ENCODE measurements at regions not wholly inside any gene's neighbourhood (a gene's known extent, or its start where the extent isn't known, plus 50 kb on each side); places are given as distances from the start of the nearest gene placed in this dataset.

DNA sequence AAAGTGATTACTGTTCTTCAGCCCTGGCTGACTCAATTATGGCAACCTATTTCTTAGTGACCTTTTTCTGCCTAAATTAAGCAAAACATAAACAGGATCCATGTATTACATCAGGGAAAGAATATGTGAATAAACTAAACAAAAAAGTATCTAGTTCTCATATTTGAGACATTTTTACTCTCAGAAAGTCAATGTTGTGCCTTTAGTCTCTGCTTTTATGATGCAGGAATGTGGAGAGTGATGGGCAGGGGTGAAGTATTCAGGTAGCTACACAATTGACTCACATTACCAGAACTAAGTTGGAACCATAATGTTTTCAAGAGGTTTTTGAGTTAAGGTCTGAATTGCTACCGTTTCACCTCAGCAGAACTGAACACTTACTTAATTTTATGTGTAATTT, 462.7 kb upstream of the CXADR start:
- no peak for DNase-seq (ENCODE audit: low read depth)
- TF ChIP-seq, protein P1, sequence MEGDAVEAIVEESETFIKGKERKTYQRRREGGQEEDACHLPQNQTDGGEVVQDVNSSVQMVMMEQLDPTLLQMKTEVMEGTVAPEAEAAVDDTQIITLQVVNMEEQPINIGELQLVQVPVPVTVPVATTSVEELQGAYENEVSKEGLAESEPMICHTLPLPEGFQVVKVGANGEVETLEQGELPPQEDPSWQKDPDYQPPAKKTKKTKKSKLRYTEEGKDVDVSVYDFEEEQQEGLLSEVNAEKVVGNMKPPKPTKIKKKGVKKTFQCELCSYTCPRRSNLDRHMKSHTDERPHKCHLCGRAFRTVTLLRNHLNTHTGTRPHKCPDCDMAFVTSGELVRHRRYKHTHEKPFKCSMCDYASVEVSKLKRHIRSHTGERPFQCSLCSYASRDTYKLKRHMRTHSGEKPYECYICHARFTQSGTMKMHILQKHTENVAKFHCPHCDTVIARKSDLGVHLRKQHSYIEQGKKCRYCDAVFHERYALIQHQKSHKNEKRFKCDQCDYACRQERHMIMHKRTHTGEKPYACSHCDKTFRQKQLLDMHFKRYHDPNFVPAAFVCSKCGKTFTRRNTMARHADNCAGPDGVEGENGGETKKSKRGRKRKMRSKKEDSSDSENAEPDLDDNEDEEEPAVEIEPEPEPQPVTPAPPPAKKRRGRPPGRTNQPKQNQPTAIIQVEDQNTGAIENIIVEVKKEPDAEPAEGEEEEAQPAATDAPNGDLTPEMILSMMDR (IDR thresholded peaks at IDR 0.05; ENCODE audit: low read depth, low read length, missing control alignments), result no peak
- in situ Hi-C loops (cut with HindIII; ENCODE audit: low sequenced_read_pairs), result no loop called here
- no peak overlapping the region for H3K4me3 ChIP-seq (ENCODE audit: low read depth, low read length)

DNA sequence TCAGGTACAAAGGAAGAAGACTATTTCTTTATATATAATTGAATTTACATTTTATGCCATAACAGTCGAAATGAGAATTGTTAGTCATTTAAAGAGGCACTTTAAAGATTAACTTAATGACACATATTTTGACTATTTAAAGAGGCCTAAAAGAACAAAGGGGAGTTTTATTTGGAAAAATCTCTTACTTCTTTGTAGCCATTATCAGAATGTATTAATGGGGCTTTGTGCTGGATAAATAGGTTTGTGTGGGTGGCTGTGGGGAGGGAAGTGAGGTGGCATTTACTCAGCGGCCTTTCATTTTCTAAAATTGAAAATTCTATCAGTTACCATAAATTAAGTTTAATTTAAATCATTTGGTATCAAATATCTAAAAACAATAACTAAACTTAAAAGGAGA, 462.2 kb upstream of the CXADR start:
- H3K4me3 ChIP-seq (ENCODE audit: low read depth, low read length), result no peak overlapping the region
- in situ Hi-C loops (cut with HindIII; ENCODE audit: low sequenced_read_pairs), result no loop called here
- DNase-seq (ENCODE audit: low read depth), result no peak
- TF ChIP-seq, protein P1 (IDR thresholded peaks at IDR 0.05; ENCODE audit: low read depth, low read length, missing control alignments), result no peak

DNA sequence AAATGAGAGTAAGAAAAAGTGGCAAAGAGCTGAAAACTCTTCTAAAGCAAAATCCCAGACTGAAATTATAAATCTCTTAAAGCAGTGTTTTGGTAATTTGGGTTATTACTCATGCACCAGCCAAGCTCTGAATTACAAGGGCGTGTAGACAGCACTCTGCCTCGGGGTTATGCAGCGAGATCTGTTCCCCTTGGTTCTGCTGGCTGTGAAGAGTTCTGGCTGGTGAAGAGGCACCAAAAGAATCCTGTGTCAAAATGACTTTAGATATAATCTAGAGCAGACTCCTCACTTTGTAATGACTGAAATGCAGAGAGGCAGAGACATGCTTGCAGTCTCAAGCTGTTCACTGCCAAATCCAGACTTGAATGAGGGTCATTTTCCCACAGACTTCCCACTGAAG, 461.8 kb upstream of the CXADR start:
- no peak overlapping the region for H3K4me3 ChIP-seq (ENCODE audit: low read depth, low read length)
- in situ Hi-C loops (cut with HindIII; ENCODE audit: low sequenced_read_pairs), result no loop called here
- TF ChIP-seq, protein P1 (IDR thresholded peaks at IDR 0.05; ENCODE audit: low read depth, low read length, missing control alignments), result no peak
- no peak for DNase-seq (ENCODE audit: low read depth)

DNA sequence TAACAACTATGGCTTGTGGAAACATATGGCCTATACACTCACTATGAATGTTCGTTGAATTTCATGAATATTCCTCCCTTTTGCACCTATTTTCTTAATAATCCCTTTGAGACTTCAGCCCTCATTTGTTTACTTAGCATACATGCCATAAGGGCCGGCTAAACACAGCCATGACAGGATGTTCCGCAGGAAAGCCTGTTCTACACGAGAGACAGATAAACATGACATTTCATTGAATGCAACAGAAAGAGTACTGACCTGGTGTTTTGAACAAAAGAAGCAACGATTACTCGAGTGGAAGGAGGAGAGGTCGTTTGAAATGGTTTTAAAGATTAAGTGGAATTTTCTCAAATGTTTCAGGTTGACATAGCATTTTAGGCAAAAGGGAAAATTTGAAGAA, 459.5 kb upstream of the CXADR start:
- in situ Hi-C loops (cut with HindIII; ENCODE audit: low sequenced_read_pairs), result no loop called here
- TF ChIP-seq, protein P1 (IDR thresholded peaks at IDR 0.05; ENCODE audit: low read depth, low read length, missing control alignments), result no peak
- no peak for DNase-seq (ENCODE audit: low read depth)
- no peak overlapping the region for H3K4me3 ChIP-seq (ENCODE audit: low read depth, low read length)

DNA sequence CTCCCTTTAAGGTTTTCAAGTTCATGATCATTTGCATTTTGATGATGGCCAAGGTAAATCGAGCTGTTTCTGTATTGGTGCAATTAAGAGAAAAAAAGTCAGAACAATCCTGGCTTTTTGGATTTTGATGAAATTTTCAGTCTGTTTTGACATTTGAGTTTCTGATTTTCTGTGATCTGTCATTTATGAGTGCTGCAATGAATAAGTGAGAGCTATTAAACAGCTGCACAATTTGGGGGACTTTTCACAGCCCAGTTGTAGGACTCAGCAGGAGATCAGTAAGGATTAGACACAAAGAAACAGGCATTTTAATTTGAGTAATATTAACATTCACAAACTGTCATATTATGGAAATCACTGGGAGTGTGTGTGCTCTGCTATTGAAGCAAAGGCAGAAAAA, 452.9 kb upstream of the CXADR start:
- no peak for DNase-seq (ENCODE audit: low read depth)
- in situ Hi-C loops (cut with HindIII; ENCODE audit: low sequenced_read_pairs), result no loop called here
- no peak overlapping the region for H3K4me3 ChIP-seq (ENCODE audit: low read depth, low read length)
- TF ChIP-seq, protein P1 (IDR thresholded peaks at IDR 0.05; ENCODE audit: low read depth, low read length, missing control alignments), result no peak

DNA sequence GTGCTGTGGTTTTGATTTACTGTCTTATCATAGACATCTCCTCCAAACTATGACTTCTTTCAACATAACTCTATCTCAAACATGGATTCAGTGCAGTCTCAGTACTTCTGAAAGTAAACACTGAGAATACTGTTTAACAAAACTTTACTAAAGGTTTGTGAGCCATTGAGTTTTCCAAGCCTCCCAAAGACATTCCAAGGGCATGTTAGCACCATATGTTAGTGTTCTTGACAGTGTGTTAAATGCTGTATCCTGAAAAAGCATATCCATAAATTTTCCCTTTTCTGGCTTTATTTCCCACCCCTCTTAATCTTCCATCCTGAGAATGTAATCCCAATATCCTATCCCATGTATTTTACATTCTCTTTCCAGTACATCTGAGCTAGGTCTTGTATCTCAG, 446.8 kb upstream of the CXADR start:
- no peak for DNase-seq (ENCODE audit: low read depth)
- no peak overlapping the region for H3K4me3 ChIP-seq (ENCODE audit: low read depth, low read length)
- in situ Hi-C loops (cut with HindIII; ENCODE audit: low sequenced_read_pairs), result no loop called here
- TF ChIP-seq, protein P1 (IDR thresholded peaks at IDR 0.05; ENCODE audit: low read depth, low read length, missing control alignments), result no peak

DNA sequence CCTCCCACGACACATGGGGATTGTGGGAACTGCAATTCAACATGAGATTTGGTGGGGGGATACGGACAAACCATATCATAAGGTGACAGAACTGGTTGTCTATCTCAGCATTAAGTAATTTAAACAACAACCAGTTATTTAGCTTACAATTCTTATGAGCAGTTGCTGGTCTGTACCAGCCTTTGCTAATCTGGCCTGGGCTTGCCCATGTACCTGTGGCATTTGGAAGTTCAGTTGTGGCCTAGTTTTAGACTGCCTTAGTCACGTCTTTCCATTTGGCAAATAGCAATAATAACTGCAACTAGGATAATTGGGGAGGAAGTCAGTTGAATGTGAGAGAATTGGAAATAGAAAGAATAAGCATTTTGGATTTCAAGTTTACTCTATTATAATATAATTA, 441.8 kb upstream of the CXADR start:
- H3K4me3 ChIP-seq (ENCODE audit: low read depth, low read length), result no peak overlapping the region
- TF ChIP-seq, protein P1 (IDR thresholded peaks at IDR 0.05; ENCODE audit: low read depth, low read length, missing control alignments), result no peak
- no peak for DNase-seq (ENCODE audit: low read depth)
- in situ Hi-C loops (cut with HindIII; ENCODE audit: low sequenced_read_pairs), result no loop called here

Data from astrocyte of the cerebellum (primary cell).